ENCODE measurements at regions not wholly inside any gene's neighbourhood (a gene's known extent, or its start where the extent isn't known, plus 50 kb on each side); places are given as distances from the start of the nearest gene placed in this dataset.
A peak's percentile ranks its signal among the peaks of the same experiment; 100 is the strongest.

GRCh38 chr9:107768224-107768623 lies 278.7 kb upstream of the KLF4 start:
- Mint-ChIP-seq H3K27ac (no peak overlapping the region), H3K4me3 (no peak overlapping the region), H3K4me1 (no peaks in the 10 kb centered on the region), H3K9me3 (peaks cover 20% of the 10 kb centered on the region), H3K36me3 (ENCODE audit: low read depth) (peaks cover 14% of the 10 kb centered on the region), H3K27me3 (ENCODE audit: insufficient read depth, low read depth, poor library complexity) (peaks cover 2% of the 10 kb centered on the region)
- Histone ChIP-seq H3K27ac (ENCODE audit: low read depth) (no peak overlapping the region), H3K4me3 (no peak overlapping the region), H3K4me1 (ENCODE audit: insufficient read depth) (no peaks in the 10 kb centered on the region), H3K4me2 (no peak overlapping the region), H2AFZ (peak overlapping the region; percentile 81; the same call in 1 of the 2 replicates), H3K9me2 (ENCODE audit: insufficient read depth) (0 out of 2 replicates have a peak, but pooled peaks cover 2% of the 10 kb centered on the region), H3F3A (replicated peaks; ENCODE audit: low read depth) (no peaks in the 10 kb centered on the region), H4K20me1 (replicated peaks; ENCODE audit: insufficient read depth) (no peaks in the 10 kb centered on the region), H3K36me3 (ENCODE audit: insufficient read depth) (no peaks in the 10 kb centered on the region), H3K79me2 (replicated peaks; ENCODE audit: insufficient read depth) (no peaks in the 10 kb centered on the region), H3K27me3 (ENCODE audit: insufficient read depth) (no peaks in the 10 kb centered on the region)
- DNase-seq (ENCODE audit: low spot score), result no peak
- no peak for ATAC-seq
- TF ChIP-seq CREB1 (CRISPR knock-in tag; IDR thresholded peaks at IDR 0.05; ENCODE audit: low read depth) (no peak), ZNF462 (CRISPR knock-in tag; IDR thresholded peaks at IDR 0.05) (no peak), ZNF114 (CRISPR knock-in tag; IDR thresholded peaks at IDR 0.05) (no peak), ZNF331 (CRISPR knock-in tag; IDR thresholded peaks at IDR 0.05; ENCODE audit: low read depth) (no peak), NANOG (IDR thresholded peaks at IDR 0.05; ENCODE audit: borderline replicate concordance) (no peak), JUNB (IDR thresholded peaks at IDR 0.05; ENCODE audit: unreplicated experiment) (no peak), POLR2AphosphoS5 (IDR thresholded peaks at IDR 0.05; ENCODE audit: low read depth) (no peak), EZH2 (IDR thresholded peaks at IDR 0.05; ENCODE audit: low read depth, unreplicated experiment) (no peak), REST (IDR thresholded peaks at IDR 0.05; ENCODE audit: unreplicated experiment) (no peak), STAT1 (IDR thresholded peaks at IDR 0.05; ENCODE audit: unreplicated experiment) (no peak), EZH2phosphoT487 (IDR thresholded peaks at IDR 0.05; ENCODE audit: unreplicated experiment) (no peak)
- TF ChIP-seq, protein P1, sequence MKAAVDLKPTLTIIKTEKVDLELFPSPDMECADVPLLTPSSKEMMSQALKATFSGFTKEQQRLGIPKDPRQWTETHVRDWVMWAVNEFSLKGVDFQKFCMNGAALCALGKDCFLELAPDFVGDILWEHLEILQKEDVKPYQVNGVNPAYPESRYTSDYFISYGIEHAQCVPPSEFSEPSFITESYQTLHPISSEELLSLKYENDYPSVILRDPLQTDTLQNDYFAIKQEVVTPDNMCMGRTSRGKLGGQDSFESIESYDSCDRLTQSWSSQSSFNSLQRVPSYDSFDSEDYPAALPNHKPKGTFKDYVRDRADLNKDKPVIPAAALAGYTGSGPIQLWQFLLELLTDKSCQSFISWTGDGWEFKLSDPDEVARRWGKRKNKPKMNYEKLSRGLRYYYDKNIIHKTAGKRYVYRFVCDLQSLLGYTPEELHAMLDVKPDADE (IDR thresholded peaks at IDR 0.05), result no peak
- TF ChIP-seq, protein P2, sequence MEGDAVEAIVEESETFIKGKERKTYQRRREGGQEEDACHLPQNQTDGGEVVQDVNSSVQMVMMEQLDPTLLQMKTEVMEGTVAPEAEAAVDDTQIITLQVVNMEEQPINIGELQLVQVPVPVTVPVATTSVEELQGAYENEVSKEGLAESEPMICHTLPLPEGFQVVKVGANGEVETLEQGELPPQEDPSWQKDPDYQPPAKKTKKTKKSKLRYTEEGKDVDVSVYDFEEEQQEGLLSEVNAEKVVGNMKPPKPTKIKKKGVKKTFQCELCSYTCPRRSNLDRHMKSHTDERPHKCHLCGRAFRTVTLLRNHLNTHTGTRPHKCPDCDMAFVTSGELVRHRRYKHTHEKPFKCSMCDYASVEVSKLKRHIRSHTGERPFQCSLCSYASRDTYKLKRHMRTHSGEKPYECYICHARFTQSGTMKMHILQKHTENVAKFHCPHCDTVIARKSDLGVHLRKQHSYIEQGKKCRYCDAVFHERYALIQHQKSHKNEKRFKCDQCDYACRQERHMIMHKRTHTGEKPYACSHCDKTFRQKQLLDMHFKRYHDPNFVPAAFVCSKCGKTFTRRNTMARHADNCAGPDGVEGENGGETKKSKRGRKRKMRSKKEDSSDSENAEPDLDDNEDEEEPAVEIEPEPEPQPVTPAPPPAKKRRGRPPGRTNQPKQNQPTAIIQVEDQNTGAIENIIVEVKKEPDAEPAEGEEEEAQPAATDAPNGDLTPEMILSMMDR (conservative IDR thresholded peaks at IDR 0.05; ENCODE audit: low read depth in 2 of 2), result no peak

Measured in GM23338 (cell line).